HG02759 (cell line): ENCODE measurements at regions not wholly inside any gene's neighbourhood (a gene's known extent, or its start where the extent isn't known, plus 50 kb on each side); places are given as distances from the start of the nearest gene placed in this dataset.

Experiments
- ATAC-seq: cut with Tn5 transposase; IDR thresholded peaks from one replicate; pipeline ENCODE4 v1.9.1; 2021; ENCODE audit warnings: mild to moderate bottlenecking, moderate library complexity; ENCODE audit not compliant: unreplicated experiment

DNA sequence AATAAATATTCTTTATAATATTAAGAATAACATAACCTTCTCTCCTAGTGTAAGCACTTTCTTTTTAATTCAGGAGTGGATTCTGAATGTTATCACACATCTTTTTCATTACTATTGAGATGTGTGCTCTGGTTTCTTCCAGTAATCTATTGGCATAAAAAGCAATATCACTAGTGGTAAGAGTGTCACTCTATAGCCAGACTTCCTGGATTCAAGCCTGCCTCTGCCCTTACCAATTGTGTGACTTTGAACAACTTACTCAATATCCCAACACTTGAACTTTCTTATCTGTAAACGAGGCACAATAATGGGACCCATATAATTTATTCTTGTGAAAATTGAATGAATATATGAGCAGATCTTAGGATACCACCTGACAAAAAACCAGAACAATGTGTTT lies 71.0 kb downstream of the SEM1 start:
- ATAC-seq = no peak

- no peak for ATAC-seq
These were observed 72.1 kb downstream of the SEM1 start for GRCh38 chr7:96637522-96637921.

- ATAC-seq = no peak
These were observed 72.7 kb downstream of the SEM1 start for GRCh38 chr7:96636979-96637378.

GRCh38 chr7:96636342-96636860 lies 73.2 kb downstream of the SEM1 start:
- no peak for ATAC-seq

GRCh38 chr7:96629884-96630283 lies 79.8 kb downstream of the SEM1 start:
- no peak for ATAC-seq

DNA sequence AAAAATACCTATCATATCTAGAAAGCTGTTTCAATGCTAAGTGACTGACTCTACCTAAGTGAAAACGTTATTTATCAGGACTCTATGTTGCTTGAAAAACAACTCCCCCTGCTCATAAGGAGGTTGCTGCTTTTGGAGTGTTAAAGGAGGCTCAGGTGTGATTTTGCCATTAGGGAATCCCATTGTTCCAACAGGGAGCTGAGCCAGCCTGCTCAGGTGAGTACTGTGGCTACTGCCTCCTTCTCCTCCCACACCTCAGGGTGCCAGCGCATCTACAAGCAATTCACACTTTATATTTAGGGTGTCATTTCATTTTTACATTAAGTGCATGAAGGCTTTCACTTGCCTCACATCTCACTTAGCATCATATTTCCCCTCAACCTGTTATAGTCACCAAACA lies 84.7 kb downstream of the SEM1 start:
- ATAC-seq = no peak

DNA sequence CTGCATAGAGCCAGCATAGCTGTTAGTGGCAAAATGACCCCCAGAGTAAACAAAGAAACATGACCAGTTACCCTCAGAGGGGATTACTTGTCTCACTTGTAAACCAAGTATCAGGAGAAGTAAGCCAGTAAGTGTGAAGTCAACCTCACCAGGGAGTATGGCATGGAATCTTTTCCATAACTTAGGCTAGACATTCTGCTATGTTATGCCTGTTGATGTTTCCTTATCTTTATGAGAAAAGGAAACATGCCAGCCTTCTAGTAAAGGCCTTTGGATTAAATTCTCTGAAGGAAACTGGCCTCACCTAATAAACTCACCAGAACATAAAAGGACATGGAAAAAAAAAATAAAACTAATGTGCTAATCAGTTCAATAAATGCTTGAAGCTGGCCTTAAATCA lies 87.7 kb downstream of the SEM1 start:
- ATAC-seq = no peak

DNA sequence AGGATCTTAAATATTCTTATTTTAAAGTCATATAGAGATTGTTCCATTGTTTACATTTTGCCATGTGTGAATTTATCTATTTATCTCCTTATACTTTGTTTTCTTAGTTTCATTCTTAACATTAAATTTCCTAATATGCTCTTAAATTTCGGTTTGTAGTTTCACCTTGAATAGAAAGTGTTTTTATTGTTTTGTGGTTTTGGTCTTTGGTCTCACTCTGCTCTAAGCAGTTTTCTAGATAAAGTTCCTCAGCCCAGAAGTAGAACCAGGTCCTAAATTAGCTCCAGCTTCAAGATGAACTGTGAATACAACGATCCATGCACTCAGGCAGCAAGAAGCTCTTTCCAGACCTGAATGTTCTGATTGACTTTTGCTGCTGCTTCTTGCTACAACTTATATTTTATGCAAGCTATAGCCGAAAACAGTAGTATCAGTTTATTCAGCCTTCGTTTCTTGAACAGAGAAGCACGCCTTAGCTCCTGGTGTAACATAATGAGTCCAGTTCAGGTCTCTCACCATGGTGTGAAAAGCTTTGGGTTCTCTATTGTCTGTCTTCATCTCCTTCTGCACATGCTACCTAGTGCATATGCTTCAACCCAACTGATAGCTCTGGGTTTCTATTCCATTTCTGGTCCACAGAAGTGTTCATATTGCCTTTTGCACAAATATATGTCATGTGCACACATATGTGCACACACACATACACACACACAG lies 95.3 kb downstream of the SEM1 start:
- ATAC-seq = no peak

DNA sequence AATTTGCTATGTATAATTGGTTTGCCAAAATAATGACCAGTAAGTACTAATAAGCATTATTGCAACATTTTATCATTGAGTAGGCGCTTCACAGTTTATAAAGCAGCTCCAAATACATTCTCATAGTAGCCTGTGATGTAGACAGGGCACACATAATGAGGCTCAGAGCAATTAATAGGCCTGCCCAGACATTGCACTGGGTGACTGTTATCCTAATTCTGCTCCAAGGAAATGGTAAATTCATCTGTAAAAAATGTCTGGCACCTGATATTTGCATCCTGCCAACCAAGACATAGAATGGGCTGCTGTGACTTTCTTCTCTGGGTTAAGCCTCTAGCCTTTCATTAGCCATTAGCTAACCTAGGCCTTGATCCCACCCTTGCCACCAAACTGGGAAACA lies 97.6 kb downstream of the SEM1 start:
- no peak for ATAC-seq

- ATAC-seq = no peak
These were observed 104.5 kb downstream of the SEM1 start for GRCh38 chr7:96605045-96605716.

GRCh38 chr7:96599288-96599936 lies 110.2 kb downstream of the SEM1 start:
- no peak for ATAC-seq

DNA sequence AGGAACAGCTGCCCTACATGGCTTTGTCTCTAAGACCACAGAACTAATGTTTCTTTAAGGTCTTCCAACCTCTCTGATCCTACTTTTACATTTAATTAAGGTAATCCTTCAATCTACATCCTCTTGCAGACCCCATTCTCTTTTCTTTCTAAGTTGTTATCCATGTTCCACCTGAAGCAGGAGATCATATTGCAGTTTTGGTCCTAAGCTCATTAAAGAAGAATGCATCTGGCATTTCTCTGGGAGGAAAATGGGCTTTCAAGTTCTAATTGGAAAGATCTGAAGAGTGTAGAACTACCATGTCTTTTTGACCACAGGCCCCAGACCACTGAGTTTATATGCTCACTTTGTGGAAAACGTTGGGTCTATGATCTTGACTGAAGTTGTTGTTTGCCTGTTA lies 111.2 kb downstream of the SEM1 start:
- ATAC-seq = no peak

GRCh38 chr7:96596120-96596826 lies 113.4 kb downstream of the SEM1 start:
- no peak for ATAC-seq

DNA sequence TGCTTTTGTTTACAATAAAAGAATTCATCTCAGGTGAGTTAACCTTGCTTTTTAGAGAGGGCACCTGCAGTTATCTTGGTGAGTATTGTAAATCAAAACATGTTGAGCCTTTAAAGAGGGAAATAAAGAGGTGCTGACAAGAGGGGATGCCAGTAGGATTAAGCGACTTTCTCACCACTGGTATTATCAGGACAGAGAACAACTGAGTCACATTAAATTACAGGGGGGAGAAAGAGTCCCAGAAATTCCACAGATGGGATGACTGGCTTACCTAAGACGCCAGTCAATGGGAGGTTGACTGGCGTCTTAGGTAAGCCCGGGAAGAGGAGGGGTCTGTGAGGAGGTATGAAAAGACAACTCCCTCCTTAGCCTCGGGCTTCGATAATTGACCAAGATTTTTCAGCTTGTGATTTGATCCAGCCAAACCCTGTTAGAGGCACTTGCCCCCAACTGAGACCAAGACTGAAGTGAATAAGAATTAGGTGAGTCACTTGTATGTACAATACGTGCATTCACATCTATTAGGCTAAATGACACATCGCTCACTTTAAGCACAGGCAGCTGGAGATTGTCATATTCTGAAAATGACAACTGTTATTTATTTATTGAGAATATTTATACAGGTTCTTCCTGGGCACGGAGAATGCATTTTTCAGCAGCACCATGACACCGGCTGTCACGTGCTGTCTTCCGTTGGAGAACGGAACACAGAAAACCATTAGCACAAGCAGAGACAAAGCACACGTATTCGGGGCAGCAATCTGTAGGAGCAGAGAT lies 117.6 kb downstream of the SEM1 start:
- no peak for ATAC-seq

DNA sequence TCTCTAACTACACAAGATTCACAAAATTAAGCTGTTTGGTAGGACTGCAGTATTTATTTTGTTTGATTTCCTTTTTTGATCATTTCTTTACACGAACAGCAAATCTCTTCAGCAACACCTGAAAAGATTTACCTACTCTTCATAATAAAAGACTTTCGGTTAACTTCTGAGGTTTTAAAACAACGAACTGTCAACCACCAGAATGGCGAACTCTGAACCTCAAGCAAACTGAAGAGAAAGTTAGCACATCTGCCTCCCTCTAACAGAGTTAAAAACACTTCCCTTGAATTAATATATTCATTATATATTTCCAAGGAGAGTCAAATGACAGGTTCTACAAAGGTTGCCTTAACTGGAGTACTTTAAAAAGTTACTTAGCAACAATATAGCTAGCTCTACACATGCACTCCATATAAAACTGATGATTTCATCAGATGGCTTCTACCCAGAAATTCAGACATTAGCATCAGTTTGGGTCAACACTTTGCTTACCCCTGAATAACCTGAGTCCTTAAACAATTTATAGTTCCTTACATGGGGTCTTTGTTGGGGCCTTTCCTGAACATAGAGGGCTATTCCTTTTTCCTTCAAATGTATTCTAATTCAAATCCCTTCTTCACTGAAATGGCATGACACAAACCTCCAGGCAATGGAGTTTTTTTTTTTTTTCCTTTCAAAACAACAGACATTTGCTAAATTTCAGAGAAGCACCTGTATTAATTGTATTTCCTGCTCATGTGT lies 118.3 kb downstream of the SEM1 start:
- ATAC-seq = no peak

DNA sequence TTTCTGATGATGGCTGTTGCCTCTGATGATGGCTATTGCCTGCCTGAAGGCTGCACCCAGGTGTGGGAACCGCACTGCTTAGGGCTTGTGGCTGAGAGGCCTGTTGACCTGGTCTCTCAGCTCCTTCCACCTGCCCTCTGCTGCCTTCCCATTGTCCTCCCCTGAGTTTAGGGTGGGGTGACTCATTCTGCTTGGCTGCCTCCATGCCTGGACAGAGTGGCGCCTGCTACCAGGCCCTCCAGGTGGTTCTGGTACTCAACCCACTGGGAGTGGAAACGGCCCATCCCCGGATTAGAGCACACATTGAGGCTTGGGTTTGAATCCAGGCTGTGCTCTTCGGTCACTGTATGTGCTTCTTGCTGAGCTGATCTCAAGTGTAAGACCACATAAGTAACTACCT lies 120.6 kb downstream of the SEM1 start:
- no peak for ATAC-seq

GRCh38 chr7:96579119-96579518 lies 130.5 kb downstream of the SEM1 start:
- ATAC-seq = no peak

- no peak for ATAC-seq
These were observed 131.0 kb downstream of the SEM1 start for GRCh38 chr7:96578606-96579005.

DNA sequence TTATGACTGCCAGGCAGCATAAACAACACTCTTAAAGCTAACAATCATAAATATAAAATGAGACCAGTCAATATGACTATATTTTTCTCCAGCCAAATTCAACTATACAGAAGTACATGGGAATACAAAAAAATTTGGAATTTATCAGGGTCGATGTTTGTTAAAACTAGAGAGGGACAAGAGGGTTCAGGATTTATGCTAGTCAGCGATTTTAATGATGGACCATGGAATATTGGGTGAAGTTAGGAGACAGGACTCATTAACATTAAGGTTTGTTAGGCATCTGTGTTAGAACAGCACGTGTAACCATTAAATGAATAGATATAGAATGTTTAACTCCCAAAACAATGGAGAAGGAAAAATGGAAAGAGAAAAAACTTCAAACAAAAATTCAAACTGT lies 146.2 kb downstream of the SEM1 start:
- ATAC-seq = no peak

GRCh38 chr7:96562966-96563365 lies 146.7 kb downstream of the SEM1 start:
- ATAC-seq = no peak
